Body of pancreas (tissue), 4 donors: ENCODE measurements at regions not wholly inside any gene's neighbourhood (a gene's known extent, or its start where the extent isn't known, plus 50 kb on each side); places are given as distances from the start of the nearest gene placed in this dataset.

Experiments
- ATAC-seq: fragments of 150-250 bp; one replicate; pipeline ENCODE4 v1.9.1; 2016
- DNase-seq, 4 donors: peaks; one replicate each; pipeline ENCODE4 v3.0.0-alpha.2; 2019
- H3K27ac ChIP-seq, 4 donors: fragments of 200-600 bp; sonication (generic); 1 replicate in 3 of 4; 2 replicates in 1 of 4; pipeline versions ENCODE4 v1.5.1 to v1.6.1; 2016 to 2019; ENCODE audit warnings: mild to moderate bottlenecking in 1 of 4, mixed read lengths in 1 of 4, moderate library complexity in 1 of 4
- H3K27me3 ChIP-seq, 2 donors: fragments of 200-600 bp; sonication (generic); one replicate each; pipeline ENCODE4 v1.6.0; 2016; ENCODE audit warnings: mild to moderate bottlenecking in 1 of 2
- H3K36me3 ChIP-seq, 2 donors: fragments of 200-600 bp; sonication (generic); replicated peaks in 1 of 2; 2 replicates each; pipeline ENCODE4 v1.5.1; 2016; ENCODE audit warnings: low read depth in 2 of 2; ENCODE audit not compliant: insufficient read depth in 1 of 2
- H3K4me1 ChIP-seq: fragments of 200-600 bp; sonication (generic); one replicate; pipeline ENCODE4 v1.6.0; 2016
- H3K4me3 ChIP-seq, 2 donors: fragments of 200-600 bp; sonication (generic); 1 replicate in 1 of 2; 2 replicates in 1 of 2; pipeline ENCODE4 v1.5.1; 2016 to 2019
- H3K9me3 ChIP-seq, 3 donors: fragments of 200-600 bp; sonication (generic); 1 replicate in 2 of 3; 2 replicates in 1 of 3; pipeline ENCODE4 v1.5.1; 2016
- CTCF ChIP-seq, 7 experiments: fragments of 450-650 bp in 4 of 7; fragments of 200-600 bp in 3 of 7; sonication (generic) in 3 of 7; IDR thresholded peaks; one replicate each; pipeline ENCODE4 v1.5.1; 2016 to 2019; ENCODE audit warnings: antibody characterized with exemption in 7 of 7
- POLR2A ChIP-seq, 3 donors: fragments of 450-650 bp; IDR thresholded peaks; one replicate each; pipeline ENCODE4 v1.6.1; 2016; ENCODE audit warnings: antibody characterized with exemption in 3 of 3, mild to moderate bottlenecking in 2 of 3
- WGBS, 2 donors: methylation state at CpG; one replicate each; pipeline ENCODE4 v1.1.5; 2017; 5-methylcytosine and 5-hydroxymethylcytosine counted together
- intact Hi-C: fragments of 100-400 bp; cut with DNase I; formaldehyde crosslinking; loops from one replicate; pipeline ENCODE4 v1.15.1; 2023

GRCh38 chr17:14693382-14693781, 392.5 kb downstream of the HS3ST3B1 start:
- Histone ChIP-seq H3K27ac (no peak overlapping the region), H3K4me1 (no peaks in the 10 kb centered on the region), H3K9me3 (no peaks in the 10 kb centered on the region), H3K36me3 (no peaks in the 10 kb centered on the region), H3K4me3 (no peak overlapping the region), H3K27me3 (no peaks in the 10 kb centered on the region)
- ATAC-seq (no peak), DNase-seq (no peak)
- TF ChIP-seq CTCF (IDR thresholded peaks at IDR 0.05) (no peak), POLR2A (IDR thresholded peaks at IDR 0.05) (no peak)
- intact Hi-C loops, result no loop called here
- 12 to 41% methylated on average over 1 of the region's 1 CpG for WGBS, 2 donors

GRCh38 chr17:14690704-14691103, 389.8 kb downstream of the HS3ST3B1 start:
- no peak for TF ChIP-seq CTCF (IDR thresholded peaks at IDR 0.05)
- TF ChIP-seq POLR2A (IDR thresholded peaks at IDR 0.05), result no peak
- intact Hi-C loops, result no loop called here
- ATAC-seq (no peak), DNase-seq (no peak)
- no peaks in the 10 kb centered on the region for H3K4me1 ChIP-seq
- no peaks in the 10 kb centered on the region for H3K9me3 ChIP-seq
- WGBS, 2 donors, result 44 to 51% methylated on average over 2 of the region's 2 CpGs
- no peak overlapping the region for H3K27ac ChIP-seq
- H3K4me3 ChIP-seq, result no peak overlapping the region
- H3K36me3 ChIP-seq, result no peaks in the 10 kb centered on the region
- no peaks in the 10 kb centered on the region for H3K27me3 ChIP-seq

- 59 to 66% methylated on average over 3 of the region's 3 CpGs for WGBS, 2 donors
- TF ChIP-seq POLR2A (IDR thresholded peaks at IDR 0.05), result no peak
- TF ChIP-seq CTCF (IDR thresholded peaks at IDR 0.05), result no peak
Measured at GRCh38 chr17:14688134-14688533, 387.3 kb downstream of the HS3ST3B1 start.

GRCh38 chr17:14672830-14673229, 371.9 kb downstream of the HS3ST3B1 start:
- H3K27ac ChIP-seq, result no peak overlapping the region
- ATAC-seq, result peak; percentile 67
- no peaks in the 10 kb centered on the region for H3K9me3 ChIP-seq
- intact Hi-C loops, result no loop called here
- no peaks in the 10 kb centered on the region for H3K4me1 ChIP-seq
- DNase-seq, result peak; percentile 13 to 52 (median 23)
- no peaks in the 10 kb centered on the region for H3K36me3 ChIP-seq
- TF ChIP-seq POLR2A (IDR thresholded peaks at IDR 0.05) (no peak), CTCF (IDR thresholded peaks at IDR 0.05) (no peak)
- H3K4me3 ChIP-seq, result no peak overlapping the region
- 14 to 21% methylated on average over 3 to 4 of the region's 4 CpGs for WGBS, 2 donors
- H3K27me3 ChIP-seq, result no peaks in the 10 kb centered on the region

More at GRCh38 chr17:14688134-14688533, 387.3 kb downstream of the HS3ST3B1 start:
- Histone ChIP-seq H3K9me3 (no peaks in the 10 kb centered on the region), H3K36me3 (no peaks in the 10 kb centered on the region), H3K27ac (no peak overlapping the region), H3K4me3 (no peak overlapping the region), H3K4me1 (no peaks in the 10 kb centered on the region), H3K27me3 (no peaks in the 10 kb centered on the region)
- DNase-seq (no peak), ATAC-seq (no peak)
- intact Hi-C loops, result no loop called here

GRCh38 chr17:14670861-14671260, 370.0 kb downstream of the HS3ST3B1 start:
- intact Hi-C loops, result no loop called here
- DNase-seq, result no peak

More at GRCh38 chr17:14670861-14671260, 370.0 kb downstream of the HS3ST3B1 start:
- Histone ChIP-seq H3K36me3 (no peaks in the 10 kb centered on the region), H3K4me3 (no peak overlapping the region), H3K27ac (no peak overlapping the region), H3K27me3 (no peaks in the 10 kb centered on the region), H3K4me1 (no peaks in the 10 kb centered on the region), H3K9me3 (no peaks in the 10 kb centered on the region)
- WGBS, 2 donors, result 75 to 100% methylated on average over 1 of the region's 1 CpG
- ATAC-seq, result no peak
- TF ChIP-seq POLR2A (IDR thresholded peaks at IDR 0.05), result no peak
- no peak for TF ChIP-seq CTCF (IDR thresholded peaks at IDR 0.05)
